Fibroblast of mammary gland (primary cell): ENCODE measurements at regions not wholly inside any gene's neighbourhood (a gene's known extent, or its start where the extent isn't known, plus 50 kb on each side); places are given as distances from the start of the nearest gene placed in this dataset.

ENCODE experiments used
- DNase-seq: peaks from one replicate; pipeline ENCODE4 v3.0.0-alpha.2; 2010; ENCODE audit warnings: low read depth
- H3K4me3 ChIP-seq: 2 replicates; pipeline ENCODE4 v1.5.1; 2011; ENCODE audit warnings: low read depth, mild to moderate bottlenecking, low read length, moderate library complexity; ENCODE audit not compliant: control insufficient read depth
- CTCF ChIP-seq: conservative IDR thresholded peaks from 2 replicates; pipeline ENCODE4 v1.5.1; 2011; ENCODE audit warnings: low read depth, low read length, inconsistent platforms; ENCODE audit not compliant: control insufficient read depth, insufficient read depth

GRCh38 chr7:24361001-24361400 is 77.0 kb downstream of the NPY start:
- no peak overlapping the region for H3K4me3 ChIP-seq
- TF ChIP-seq CTCF, result no peak
- DNase-seq, result no peak

DNA sequence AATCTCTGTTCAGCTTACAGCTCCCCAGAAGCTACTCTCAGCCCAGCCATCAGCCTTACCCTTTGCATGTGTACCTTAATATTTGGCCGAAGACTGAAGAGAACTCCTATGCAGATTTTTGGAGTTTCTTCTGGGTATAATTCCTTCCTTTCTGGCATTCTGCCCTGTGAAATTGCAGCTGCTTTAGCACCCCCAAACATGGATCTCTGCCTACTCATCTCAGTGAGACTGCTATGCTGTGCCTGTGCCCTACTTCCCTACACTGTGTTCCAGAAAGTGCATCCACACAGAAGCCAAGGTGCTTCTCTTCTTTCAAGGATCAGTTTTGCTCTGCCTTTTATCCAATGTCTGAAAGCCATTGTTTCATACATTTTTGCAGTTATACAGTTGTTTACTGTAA is 81.6 kb downstream of the NPY start:
- no peak for DNase-seq
- no peak overlapping the region for H3K4me3 ChIP-seq
- no peak for TF ChIP-seq CTCF

DNA sequence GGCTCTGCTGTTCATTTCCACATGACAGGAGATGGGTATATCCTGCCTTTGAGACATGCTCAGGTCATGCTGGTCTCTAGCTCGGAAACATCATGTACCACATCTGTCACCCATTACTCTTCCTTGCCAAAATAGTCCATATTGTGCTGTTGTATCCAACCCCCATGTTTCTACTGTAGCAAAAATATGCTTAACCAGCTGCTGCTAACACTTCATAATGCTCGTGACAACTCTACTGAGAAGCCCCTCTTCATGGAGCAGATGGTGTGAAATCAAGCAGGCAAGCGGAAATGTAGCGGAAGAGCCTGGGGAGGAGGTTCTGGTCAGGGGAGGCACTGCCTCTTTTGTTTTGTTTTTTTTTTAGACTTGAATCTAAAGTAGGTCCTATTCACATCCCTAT is 82.9 kb downstream of the NPY start:
- no peak for TF ChIP-seq CTCF
- DNase-seq, result no peak
- H3K4me3 ChIP-seq, result no peak overlapping the region

GRCh38 chr7:24368161-24368560 is 84.2 kb downstream of the NPY start:
- peak; percentile 1 for DNase-seq
- no peak for TF ChIP-seq CTCF
- H3K4me3 ChIP-seq, result no peak overlapping the region

GRCh38 chr7:24370541-24370940 is 86.6 kb downstream of the NPY start:
- DNase-seq, result no peak
- no peak for TF ChIP-seq CTCF
- H3K4me3 ChIP-seq, result no peak overlapping the region

- TF ChIP-seq CTCF, result no peak
- no peak overlapping the region for H3K4me3 ChIP-seq
- DNase-seq, result no peak
Measured at GRCh38 chr7:24372961-24373955, 89.3 kb downstream of the NPY start.
